Hepatocyte (in vitro differentiated cells): ENCODE measurements at regions not wholly inside any gene's neighbourhood (a gene's known extent, or its start where the extent isn't known, plus 50 kb on each side); places are given as distances from the start of the nearest gene placed in this dataset.
"Not testable (repeated sequence)": the region's sequence is repeated elsewhere in the genome, so short reads cannot be mapped to it uniquely, and the experiment has no call there.

ENCODE experiments used
- DNase-seq: peaks from one replicate; pipeline ENCODE4 v3.0.0-alpha.2; 2016; ENCODE audit warnings: low spot score
- H2AFZ ChIP-seq: fragments of 200-600 bp; sonication (generic); 2 replicates; pipeline ENCODE4 v1.6.0; 2016; ENCODE audit warnings: antibody characterized with exemption, mild to moderate bottlenecking
- H3K27ac ChIP-seq: fragments of 200-600 bp; sonication (generic); 2 replicates; pipeline ENCODE4 v1.5.1; 2016; ENCODE audit warnings: mild to moderate bottlenecking
- H3K27me3 ChIP-seq: fragments of 200-600 bp; sonication (generic); 2 replicates; pipeline ENCODE4 v1.6.1; 2016
- H3K36me3 ChIP-seq: fragments of 200-600 bp; sonication (generic); replicated peaks from 2 replicates; pipeline ENCODE4 v1.5.1; 2016; ENCODE audit warnings: low read depth; ENCODE audit not compliant: insufficient read depth
- H3K4me1 ChIP-seq: fragments of 200-600 bp; sonication (generic); 2 replicates; pipeline ENCODE4 v1.5.1; 2016; ENCODE audit warnings: mild to moderate bottlenecking, moderate library complexity; ENCODE audit not compliant: insufficient read depth
- H3K4me2 ChIP-seq: fragments of 200-600 bp; sonication (generic); 2 replicates; pipeline ENCODE4 v1.6.0; 2016
- H3K4me3 ChIP-seq: fragments of 200-600 bp; sonication (generic); 2 replicates; pipeline ENCODE4 v1.5.1; 2016; ENCODE audit warnings: mild to moderate bottlenecking
- H3K79me2 ChIP-seq: fragments of 200-600 bp; sonication (generic); 2 replicates; pipeline ENCODE4 v1.6.0; 2017; ENCODE audit warnings: mild to moderate bottlenecking
- H3K9me2 ChIP-seq: fragments of 200-600 bp; sonication (generic); replicated peaks from 2 replicates; pipeline ENCODE4 v1.6.0; 2017; ENCODE audit warnings: mild to moderate bottlenecking; ENCODE audit not compliant: insufficient read depth
- H3K9me3 ChIP-seq: fragments of 200-600 bp; sonication (generic); 2 replicates; pipeline ENCODE4 v1.5.1; 2016; ENCODE audit warnings: low read depth, mild to moderate bottlenecking
- H4K20me1 ChIP-seq: fragments of 200-600 bp; sonication (generic); 2 replicates; pipeline ENCODE4 v1.6.0; 2016; ENCODE audit warnings: mild to moderate bottlenecking; ENCODE audit not compliant: insufficient read depth, poor library complexity, severe bottlenecking
- EZH2 ChIP-seq: fragments of 200-600 bp; sonication (generic); IDR thresholded peaks from 2 replicates; pipeline ENCODE4 v1.6.1; 2016; ENCODE audit warnings: antibody characterized with exemption, mild to moderate bottlenecking, borderline replicate concordance
- EZH2phosphoT487 ChIP-seq: fragments of 200-600 bp; sonication (generic); IDR thresholded peaks from one replicate; pipeline ENCODE4 v1.6.1; 2018; ENCODE audit warnings: antibody characterized with exemption, mild to moderate bottlenecking, low read depth, moderate library complexity; ENCODE audit not compliant: unreplicated experiment, severe bottlenecking
- WGBS: methylation state at CpG from one replicate; pipeline ENCODE4 v1.1.6; 2016; ENCODE audit warnings: low lambda C conversion rate; ENCODE audit errors: missing lambda C conversion rate; 5-methylcytosine and 5-hydroxymethylcytosine counted together
- TF ChIP-seq, protein P1 (sequence below): fragments of 200-600 bp; sonication (generic); IDR thresholded peaks from 2 replicates; pipeline ENCODE4 v1.5.1; 2016; ENCODE audit warnings: antibody characterized with exemption, mild to moderate bottlenecking; ENCODE audit not compliant: poor library complexity

DNA sequence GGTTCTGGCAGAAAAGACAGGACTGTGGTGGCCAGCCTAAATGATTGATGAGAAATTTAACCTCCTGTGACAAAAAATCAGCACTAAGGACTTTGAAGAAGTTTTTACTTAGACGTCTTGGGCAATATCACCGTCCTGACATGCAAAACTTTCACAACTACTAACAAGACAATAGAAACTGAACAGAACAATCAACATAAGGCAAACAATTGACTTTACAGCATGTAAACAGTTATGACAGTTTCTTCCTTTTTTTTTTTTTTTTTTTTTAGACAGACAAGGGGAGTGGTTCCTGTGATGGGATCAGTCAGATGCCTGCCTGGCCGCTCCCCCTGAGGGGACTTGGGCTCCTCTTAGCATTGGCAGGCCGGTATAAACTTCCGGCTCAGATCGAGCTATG lies 100.8 kb downstream of the ALG1L2 start:
- not testable (repeated sequence) for H3K4me1 ChIP-seq, H3K4me3 ChIP-seq, DNase-seq, H3K4me2 ChIP-seq, H3K9me2 ChIP-seq, H3K79me2 ChIP-seq, H3K9me3 ChIP-seq, H3K36me3 ChIP-seq, H2AFZ ChIP-seq, H3K27me3 ChIP-seq, H3K27ac ChIP-seq, H4K20me1 ChIP-seq
- 68% methylated on average over 6 of the region's 6 CpGs for WGBS

DNA sequence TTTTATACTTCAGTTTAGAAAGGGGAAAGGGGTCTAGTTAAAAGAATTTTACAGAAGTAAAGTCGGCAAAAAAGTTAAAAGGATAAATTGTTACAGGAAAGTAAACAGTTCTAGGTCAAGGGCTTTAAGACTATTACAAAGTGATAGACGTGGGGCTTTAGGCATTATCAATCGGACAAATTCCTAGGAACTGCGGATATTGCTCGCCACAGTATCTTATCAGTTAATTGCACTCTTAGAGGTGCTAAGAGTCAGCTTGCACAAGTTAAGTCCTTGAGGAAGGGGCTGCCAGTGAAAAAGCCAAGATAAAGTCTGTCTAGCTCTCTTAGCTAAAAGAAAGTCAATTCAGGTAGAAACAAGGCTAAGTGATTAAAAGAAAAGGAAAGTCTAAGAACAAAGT lies 102.1 kb downstream of the ALG1L2 start:
- 14% methylated on average over 5 of the region's 5 CpGs for WGBS
- H3K4me3 ChIP-seq, H3K9me3 ChIP-seq, H3K79me2 ChIP-seq, H3K27me3 ChIP-seq, H4K20me1 ChIP-seq, H3K4me2 ChIP-seq, DNase-seq, H3K9me2 ChIP-seq, H3K4me1 ChIP-seq, H2AFZ ChIP-seq, H3K36me3 ChIP-seq: not testable (repeated sequence)
- peak overlapping the region; percentile 6 for H3K27ac ChIP-seq

DNA sequence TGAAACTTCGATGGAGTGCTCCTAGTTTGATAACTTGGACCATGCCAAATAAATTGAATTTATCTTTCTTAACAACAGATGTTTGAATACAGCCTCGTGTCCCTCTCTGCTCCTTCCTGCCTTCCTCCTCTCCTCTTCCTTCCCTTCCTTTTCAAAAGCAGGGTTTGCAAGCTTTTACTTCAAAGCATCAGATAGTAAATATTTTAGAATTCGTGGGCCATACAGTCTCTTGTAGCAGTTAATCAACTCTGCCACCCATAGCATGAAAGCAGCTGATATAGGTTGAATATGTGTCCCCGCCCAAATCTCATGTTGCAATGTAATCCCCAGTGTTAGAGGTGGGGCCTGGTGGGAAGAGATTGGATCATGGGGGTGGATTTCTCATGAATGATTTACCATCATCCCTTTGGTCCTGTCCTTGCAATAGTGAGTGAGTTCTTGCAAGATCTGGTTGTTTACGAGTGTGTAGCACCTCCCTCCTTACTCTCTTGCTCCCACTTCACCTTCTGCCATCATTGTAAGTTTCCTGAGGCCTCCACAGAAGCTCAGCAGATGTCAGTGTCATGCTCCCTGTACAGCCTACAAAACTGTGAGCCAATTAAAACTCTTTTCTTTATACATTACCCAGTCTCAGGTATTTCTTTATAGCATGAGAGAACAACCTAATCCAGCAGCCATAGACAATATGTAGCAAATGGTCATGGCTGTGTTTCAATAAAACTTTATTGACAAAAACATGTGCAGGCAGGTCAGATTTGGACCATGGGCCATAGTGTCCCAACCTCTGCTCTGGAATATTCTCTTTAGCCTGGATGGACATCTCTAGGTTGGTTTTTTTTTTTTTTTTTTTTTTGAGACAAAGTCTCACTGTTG lies 102.8 kb downstream of the ALG1L2 start:
- H3K27me3 ChIP-seq, H3K9me3 ChIP-seq, H3K79me2 ChIP-seq, DNase-seq, H3K9me2 ChIP-seq, H3K4me2 ChIP-seq, H2AFZ ChIP-seq, H4K20me1 ChIP-seq, H3K36me3 ChIP-seq, H3K4me3 ChIP-seq, H3K4me1 ChIP-seq: not testable (repeated sequence)
- 43% methylated on average over 5 of the region's 5 CpGs for WGBS
- H3K27ac ChIP-seq = peak overlapping the region; percentile 6

DNA sequence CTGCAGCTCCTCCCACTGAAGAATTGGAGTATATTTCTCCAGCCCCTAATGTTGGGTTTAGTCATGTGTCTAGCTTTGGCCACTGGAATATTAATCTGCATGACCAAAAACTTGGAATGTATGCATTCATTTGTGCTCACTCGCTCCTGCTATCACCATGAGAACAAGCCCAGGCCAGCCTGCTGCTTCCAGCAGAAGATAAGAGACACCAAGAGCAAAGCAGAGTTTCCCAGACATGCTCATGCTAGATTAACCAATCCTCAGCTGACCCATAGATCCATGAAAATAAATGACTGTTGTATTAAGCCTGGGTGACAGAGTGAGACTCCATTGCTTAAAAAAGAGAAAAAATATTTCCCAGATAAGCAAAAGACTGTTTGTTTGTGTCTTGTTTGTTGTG lies 119.6 kb downstream of the ALG1L2 start:
- H3K27ac ChIP-seq, H3K4me3 ChIP-seq, H3K4me1 ChIP-seq, H3K79me2 ChIP-seq, H3K9me2 ChIP-seq, DNase-seq, H3K27me3 ChIP-seq, H2AFZ ChIP-seq, H3K4me2 ChIP-seq, H4K20me1 ChIP-seq, H3K36me3 ChIP-seq, H3K9me3 ChIP-seq: not testable (repeated sequence)
- 63% methylated on average over 1 of the region's 1 CpG for WGBS

DNA sequence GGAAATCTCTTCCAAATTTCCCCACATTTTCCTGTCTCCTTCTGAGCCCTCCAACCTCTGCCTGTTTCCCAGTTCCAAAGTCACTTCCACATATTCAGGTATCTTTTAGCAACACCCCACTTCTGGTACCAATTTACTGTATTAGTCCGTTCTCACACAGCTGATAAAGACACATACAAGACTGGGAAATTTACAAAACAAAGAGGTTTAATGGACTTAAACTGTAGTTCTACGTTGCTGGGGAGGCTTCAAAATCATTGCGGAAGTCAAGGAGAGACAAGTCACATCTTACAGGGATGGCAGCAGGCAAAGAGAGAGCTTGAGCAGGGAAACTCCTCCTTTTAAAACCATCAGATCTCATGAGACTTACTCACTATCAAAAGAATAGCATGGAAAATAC lies 122.0 kb downstream of the ALG1L2 start:
- not testable (repeated sequence) for H3K9me3 ChIP-seq, H3K4me1 ChIP-seq, H3K79me2 ChIP-seq, DNase-seq, H4K20me1 ChIP-seq, H2AFZ ChIP-seq, H3K9me2 ChIP-seq, H3K4me3 ChIP-seq, H3K4me2 ChIP-seq, H3K27ac ChIP-seq, H3K27me3 ChIP-seq, H3K36me3 ChIP-seq
- WGBS = 94% methylated on average over 3 of the region's 3 CpGs

DNA sequence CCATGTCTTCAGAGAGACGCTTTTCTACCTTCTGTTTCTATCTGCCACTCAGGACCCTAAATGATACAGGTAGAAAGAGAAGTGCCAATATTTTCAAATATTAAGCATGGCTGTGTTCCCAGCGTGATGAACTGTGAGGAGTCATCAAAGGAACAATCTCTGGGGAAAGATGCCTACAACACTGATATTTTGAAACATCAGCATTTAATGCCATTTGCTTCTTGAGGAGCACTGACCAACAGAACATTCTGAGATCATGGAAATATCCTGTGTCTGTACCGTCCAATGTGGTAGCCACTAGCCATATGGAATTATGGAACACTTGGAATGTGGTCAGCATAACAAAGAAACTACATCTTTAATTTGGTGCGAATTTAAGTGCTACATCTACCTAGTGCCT lies 117.9 kb upstream of the COL6A5 start:
- Histone ChIP-seq H3K4me3 (no peak overlapping the region), H3K27me3 (no peaks in the 10 kb centered on the region), H3K9me3 (no peaks in the 10 kb centered on the region), H3K4me1 (no peaks in the 10 kb centered on the region), H3K79me2 (no peaks in the 10 kb centered on the region), H3K4me2 (no peak overlapping the region), H3K36me3 (no peaks in the 10 kb centered on the region), H2AFZ (no peak overlapping the region), H3K9me2 (no peaks in the 10 kb centered on the region), H3K27ac (no peak overlapping the region), H4K20me1 (no peaks in the 10 kb centered on the region)
- no peak for DNase-seq
- 94% methylated on average over 4 of the region's 4 CpGs for WGBS
- TF ChIP-seq EZH2 = no peak
- TF ChIP-seq EZH2phosphoT487 = no peak
- TF ChIP-seq, protein P1, sequence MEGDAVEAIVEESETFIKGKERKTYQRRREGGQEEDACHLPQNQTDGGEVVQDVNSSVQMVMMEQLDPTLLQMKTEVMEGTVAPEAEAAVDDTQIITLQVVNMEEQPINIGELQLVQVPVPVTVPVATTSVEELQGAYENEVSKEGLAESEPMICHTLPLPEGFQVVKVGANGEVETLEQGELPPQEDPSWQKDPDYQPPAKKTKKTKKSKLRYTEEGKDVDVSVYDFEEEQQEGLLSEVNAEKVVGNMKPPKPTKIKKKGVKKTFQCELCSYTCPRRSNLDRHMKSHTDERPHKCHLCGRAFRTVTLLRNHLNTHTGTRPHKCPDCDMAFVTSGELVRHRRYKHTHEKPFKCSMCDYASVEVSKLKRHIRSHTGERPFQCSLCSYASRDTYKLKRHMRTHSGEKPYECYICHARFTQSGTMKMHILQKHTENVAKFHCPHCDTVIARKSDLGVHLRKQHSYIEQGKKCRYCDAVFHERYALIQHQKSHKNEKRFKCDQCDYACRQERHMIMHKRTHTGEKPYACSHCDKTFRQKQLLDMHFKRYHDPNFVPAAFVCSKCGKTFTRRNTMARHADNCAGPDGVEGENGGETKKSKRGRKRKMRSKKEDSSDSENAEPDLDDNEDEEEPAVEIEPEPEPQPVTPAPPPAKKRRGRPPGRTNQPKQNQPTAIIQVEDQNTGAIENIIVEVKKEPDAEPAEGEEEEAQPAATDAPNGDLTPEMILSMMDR = no peak
